Naive thymus-derived CD4-positive, alpha-beta T cell (primary cell): ENCODE measurements at regions not wholly inside any gene's neighbourhood (a gene's known extent, or its start where the extent isn't known, plus 50 kb on each side); places are given as distances from the start of the nearest gene placed in this dataset.
A peak's percentile ranks its signal among the peaks of the same experiment; 100 is the strongest.
"Not testable (repeated sequence)": the region's sequence is repeated elsewhere in the genome, so short reads cannot be mapped to it uniquely, and the experiment has no call there.

Experiments
- ATAC-seq: fragments of 150-1000 bp; cut with Tn5 transposase; 2 replicates; pipeline ENCODE4 v1.10.0; 2021; ENCODE audit warnings: mild to moderate bottlenecking, moderate library complexity
- CTCF ChIA-PET: fragments of 350-600 bp; sonication (Branson Sonifier 250); formaldehyde crosslinking; loops from one replicate; lab custom pipeline; 2021; ENCODE audit warnings: antibody characterized with exemption; lab: Charles Lee
- POLR2A ChIA-PET: fragments of 350-600 bp; sonication (Branson Sonifier 250); formaldehyde crosslinking; loops from one replicate; lab custom pipeline; 2021; ENCODE audit warnings: antibody characterized with exemption, inconsistent platforms; lab: Charles Lee
- DNase-seq, 9 donors: peaks; one replicate each; pipeline versions ENCODE4 v3.0.0 to v3.0.0-alpha.2; 2020 to 2022; ENCODE audit warnings: mixed read lengths in 1 of 9
- H3K27ac ChIP-seq: one replicate; pipeline ENCODE4 v1.7.0; 2013; ENCODE audit warnings: mild to moderate bottlenecking, low read depth, low read length, moderate library complexity
- H3K27me3 ChIP-seq, 2 donors: one replicate each; pipeline ENCODE4 v1.7.0; 2013; ENCODE audit warnings: low read length in 2 of 2, mild to moderate bottlenecking in 2 of 2, moderate library complexity in 2 of 2; ENCODE audit not compliant: control insufficient read depth in 2 of 2, insufficient read depth in 2 of 2
- H3K36me3 ChIP-seq, 3 experiments: 1 replicate in 2 of 3; 2 replicates in 1 of 3; pipeline ENCODE4 v1.7.0; 2013; ENCODE audit warnings: low read length in 3 of 3, mild to moderate bottlenecking in 3 of 3, moderate library complexity in 1 of 3; ENCODE audit not compliant: insufficient read depth in 3 of 3, control insufficient read depth in 2 of 3
- H3K4me1 ChIP-seq, 2 donors: one replicate each; pipeline ENCODE4 v1.7.0; 2013; ENCODE audit warnings: low read length in 2 of 2, mild to moderate bottlenecking in 2 of 2, moderate library complexity in 1 of 2; ENCODE audit not compliant: control insufficient read depth in 2 of 2, insufficient read depth in 2 of 2
- H3K4me3 ChIP-seq: 2 replicates; pipeline ENCODE4 v1.7.0; 2013; ENCODE audit warnings: mild to moderate bottlenecking, low read length
- H3K9me3 ChIP-seq, 3 experiments: 1 replicate in 2 of 3; 2 replicates in 1 of 3; pipeline ENCODE4 v1.7.0; 2013; ENCODE audit warnings: low read length in 3 of 3; ENCODE audit not compliant: control insufficient read depth in 2 of 3
- H3K27ac Mint-ChIP-seq, 9 donors: one replicate each; pipeline ENCODE4 v1.8.0; 2020 to 2022; ENCODE audit warnings: mixed read lengths in 9 of 9, mild to moderate bottlenecking in 8 of 9, moderate library complexity in 5 of 9, inconsistent platforms in 2 of 9
- H3K27me3 Mint-ChIP-seq, 5 donors: one replicate each; pipeline ENCODE4 v1.8.0; 2021 to 2022; ENCODE audit warnings: mixed read lengths in 5 of 5, mild to moderate bottlenecking in 1 of 5
- H3K36me3 Mint-ChIP-seq, 5 donors: one replicate each; pipeline ENCODE4 v1.8.0; 2020 to 2022; ENCODE audit warnings: mixed read lengths in 5 of 5, mild to moderate bottlenecking in 3 of 5, inconsistent platforms in 1 of 5
- H3K4me1 Mint-ChIP-seq, 7 donors: one replicate each; pipeline ENCODE4 v1.8.0; 2020 to 2022; ENCODE audit warnings: mixed read lengths in 7 of 7, mild to moderate bottlenecking in 3 of 7, inconsistent platforms in 1 of 7
- H3K4me3 Mint-ChIP-seq, 10 donors: one replicate each; pipeline ENCODE4 v1.8.0; 2020 to 2022; ENCODE audit warnings: mild to moderate bottlenecking in 10 of 10, mixed read lengths in 10 of 10, moderate library complexity in 6 of 10, inconsistent platforms in 2 of 10
- H3K9me3 Mint-ChIP-seq, 11 donors: one replicate each; pipeline ENCODE4 v1.8.0; 2020 to 2022; ENCODE audit warnings: mixed read lengths in 11 of 11, mild to moderate bottlenecking in 4 of 11, inconsistent platforms in 1 of 11, moderate library complexity in 1 of 11
- intact Hi-C, 2 donors: fragments of 100-400 bp; cut with micrococcal nuclease; formaldehyde crosslinking; loops; one replicate each; pipeline ENCODE4 v1.15.1; 2023

GRCh38 chr7:35961260-35961659 lies 160.4 kb downstream of the SEPTIN7 start:
- CTCF ChIA-PET, H3K27me3 ChIP-seq, H3K4me1 Mint-ChIP-seq, H3K36me3 ChIP-seq, H3K27ac ChIP-seq, H3K27ac Mint-ChIP-seq, H3K4me3 Mint-ChIP-seq, H3K27me3 Mint-ChIP-seq, H3K36me3 Mint-ChIP-seq, ATAC-seq, H3K9me3 Mint-ChIP-seq, intact Hi-C loops, DNase-seq, H3K4me3 ChIP-seq, POLR2A ChIA-PET, H3K9me3 ChIP-seq, H3K4me1 ChIP-seq: not testable (repeated sequence)

GRCh38 chr7:35962607-35963006 lies 161.8 kb downstream of the SEPTIN7 start:
- POLR2A ChIA-PET, result not testable (repeated sequence)

DNA sequence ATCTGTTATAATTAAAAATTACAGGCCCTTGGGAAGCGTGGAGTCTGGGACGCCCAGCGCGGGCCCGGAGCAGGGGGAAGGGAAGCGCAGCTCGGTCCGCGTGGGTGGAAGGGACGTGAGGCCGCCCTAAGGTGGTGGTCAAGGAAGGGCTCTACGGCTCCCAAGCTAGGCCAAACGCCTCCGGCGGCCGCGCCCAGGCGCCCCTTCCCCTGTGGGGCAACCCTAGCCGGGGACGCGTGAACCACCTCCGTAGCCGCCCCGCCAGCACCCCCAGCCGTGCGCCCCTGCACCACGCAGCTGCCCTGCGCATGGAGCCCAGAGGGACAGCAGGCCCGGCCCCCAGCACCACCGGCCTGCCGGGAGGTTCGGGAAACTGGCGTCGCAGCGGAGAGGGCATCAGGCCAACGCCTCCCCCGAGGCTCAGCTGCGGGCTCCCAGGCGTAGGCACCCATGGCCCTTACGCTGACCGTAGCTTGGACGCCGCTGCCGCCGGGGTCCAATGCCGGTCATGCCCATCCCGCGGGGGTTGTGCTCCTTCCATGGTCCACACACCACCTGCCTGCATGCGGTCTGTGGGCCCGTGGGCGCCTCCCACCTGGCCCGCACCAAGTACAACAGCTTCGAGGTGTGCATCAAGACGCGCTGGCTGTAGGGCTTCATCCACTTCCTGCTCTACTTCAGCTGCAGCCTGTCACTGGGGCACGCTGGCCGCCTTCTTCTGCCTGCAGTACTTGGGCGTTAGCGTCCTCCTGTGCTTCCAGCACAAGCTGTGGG lies 166.7 kb downstream of the SEPTIN7 start:
- H3K36me3 Mint-ChIP-seq, result peaks cover 0 to 4% (median 0%) of the 10 kb centered on the region in 5 donors
- H3K4me3 Mint-ChIP-seq, result peak overlapping the region in 1 of 10 donors; percentile 39
- Histone ChIP-seq H3K27me3 (peaks cover 0 to 10% of the 10 kb centered on the region in 2 donors), H3K36me3 (no peaks in the 10 kb centered on the region), H3K27ac (no peak overlapping the region), H3K9me3 (no peaks in the 10 kb centered on the region), H3K4me3 (no peak overlapping the region), H3K4me1 (peaks cover 0 to 4% of the 10 kb centered on the region in 2 donors)
- CTCF ChIA-PET, result no interaction called here
- H3K27ac Mint-ChIP-seq, result no peak overlapping the region
- ATAC-seq, result no peak
- DNase-seq, result no peak
- no peaks in the 10 kb centered on the region for H3K9me3 Mint-ChIP-seq
- H3K27me3 Mint-ChIP-seq, result peaks cover 16 to 33% (median 23%) of the 10 kb centered on the region in 5 donors
- H3K4me1 Mint-ChIP-seq, result peaks cover 0 to 8% (median 6%) of the 10 kb centered on the region in 7 donors
- intact Hi-C loops, result no loop called here
- POLR2A ChIA-PET, result no interaction called here

More at GRCh38 chr7:35962607-35963006, 161.8 kb downstream of the SEPTIN7 start:
- ATAC-seq, H3K4me1 ChIP-seq, H3K27me3 Mint-ChIP-seq, H3K9me3 ChIP-seq, H3K36me3 Mint-ChIP-seq, H3K4me3 ChIP-seq, H3K27ac Mint-ChIP-seq, H3K27ac ChIP-seq, intact Hi-C loops, H3K4me1 Mint-ChIP-seq, H3K27me3 ChIP-seq, H3K9me3 Mint-ChIP-seq, H3K36me3 ChIP-seq, H3K4me3 Mint-ChIP-seq, DNase-seq, CTCF ChIA-PET: not testable (repeated sequence)

GRCh38 chr7:35968140-35968940 lies 167.5 kb downstream of the SEPTIN7 start:
- Mint-ChIP-seq H3K27me3 (peaks cover 16 to 35% (median 30%) of the 10 kb centered on the region in 5 donors), H3K36me3 (peaks cover 0 to 4% (median 0%) of the 10 kb centered on the region in 5 donors), H3K27ac (no peak overlapping the region), H3K4me1 (peaks cover 0 to 8% (median 6%) of the 10 kb centered on the region in 7 donors), H3K4me3 (peak overlapping the region in 1 of 10 donors; percentile 39), H3K9me3 (no peaks in the 10 kb centered on the region)
- H3K4me1 ChIP-seq, result peaks cover 0 to 4% of the 10 kb centered on the region in 2 donors
- ChIA-PET POLR2A (no interaction called here), CTCF (no interaction called here)
- intact Hi-C loops, result no loop called here
- H3K27me3 ChIP-seq, result peaks cover 0 to 10% of the 10 kb centered on the region in 2 donors
- ATAC-seq, result no peak
- no peak overlapping the region for H3K27ac ChIP-seq
- no peak for DNase-seq
- H3K36me3 ChIP-seq, result no peaks in the 10 kb centered on the region
- no peaks in the 10 kb centered on the region for H3K9me3 ChIP-seq
- no peak overlapping the region for H3K4me3 ChIP-seq

- ChIA-PET CTCF (no interaction called here), POLR2A (no interaction called here)
- H3K9me3 Mint-ChIP-seq, result no peaks in the 10 kb centered on the region
- no peaks in the 10 kb centered on the region for H3K9me3 ChIP-seq
- intact Hi-C loops, result no loop called here
- H3K4me1 Mint-ChIP-seq, result peaks cover 0 to 8% (median 6%) of the 10 kb centered on the region in 7 donors
- H3K27ac Mint-ChIP-seq, result no peak overlapping the region
- H3K36me3 Mint-ChIP-seq, result peaks cover 0 to 4% (median 0%) of the 10 kb centered on the region in 5 donors
- DNase-seq (no peak), ATAC-seq (no peak)
- peaks cover 0 to 10% of the 10 kb centered on the region in 2 donors for H3K27me3 ChIP-seq
- peaks cover 0 to 4% of the 10 kb centered on the region in 2 donors for H3K4me1 ChIP-seq
- no peak overlapping the region for H3K27ac ChIP-seq
- H3K36me3 ChIP-seq, result no peaks in the 10 kb centered on the region
- H3K4me3 Mint-ChIP-seq, result no peak overlapping the region
- H3K4me3 ChIP-seq, result no peak overlapping the region
- peaks cover 16 to 38% (median 35%) of the 10 kb centered on the region in 5 donors for H3K27me3 Mint-ChIP-seq
Observed at GRCh38 chr7:35969066-35969465, 168.2 kb downstream of the SEPTIN7 start.

GRCh38 chr7:35970458-35970857 lies 169.6 kb downstream of the SEPTIN7 start:
- ChIA-PET POLR2A (no interaction called here), CTCF (interaction anchor here (0.7 kb wide), 1 partner anchor 296 kb away, joined by 4 read pairs; no protein-coding TSS in a partner anchor)
- no peaks in the 10 kb centered on the region for H3K9me3 Mint-ChIP-seq
- peaks cover 16 to 46% (median 38%) of the 10 kb centered on the region in 5 donors for H3K27me3 Mint-ChIP-seq
- H3K4me1 Mint-ChIP-seq, result peaks cover 0 to 8% (median 6%) of the 10 kb centered on the region in 7 donors
- no peaks in the 10 kb centered on the region for H3K9me3 ChIP-seq
- no peak overlapping the region for H3K4me3 ChIP-seq
- H3K4me3 Mint-ChIP-seq, result no peak overlapping the region
- peaks cover 0 to 10% of the 10 kb centered on the region in 2 donors for H3K27me3 ChIP-seq
- H3K27ac Mint-ChIP-seq, result no peak overlapping the region
- no peaks in the 10 kb centered on the region for H3K36me3 ChIP-seq
- intact Hi-C loops, result loop anchor here in 1 of 2 donors (10.0 kb wide), 1 partner anchor 546 kb away; no protein-coding TSS in a partner anchor
- ATAC-seq, result no peak
- DNase-seq, result no peak
- no peak overlapping the region for H3K27ac ChIP-seq
- H3K36me3 Mint-ChIP-seq, result peaks cover 0 to 4% (median 0%) of the 10 kb centered on the region in 5 donors
- H3K4me1 ChIP-seq, result peaks cover 0 to 4% of the 10 kb centered on the region in 2 donors
